Neural progenitor cell (in vitro differentiated cells): ENCODE measurements at regions not wholly inside any gene's neighbourhood (a gene's known extent, or its start where the extent isn't known, plus 50 kb on each side); places are given as distances from the start of the nearest gene placed in this dataset.

ENCODE experiments used
- EZH2 ChIP-seq: fragments of 200-600 bp; sonication (generic); IDR thresholded peaks from 2 replicates; pipeline ENCODE4 v1.6.1; 2017; ENCODE audit warnings: antibody characterized with exemption, mild to moderate bottlenecking, moderate library complexity
- EZH2phosphoT487 ChIP-seq: fragments of 200-600 bp; sonication (generic); IDR thresholded peaks from 2 replicates; pipeline ENCODE4 v1.6.1; 2017; ENCODE audit warnings: antibody characterized with exemption
- TF ChIP-seq, protein P1 (sequence below): fragments of 200-600 bp; sonication (generic); IDR thresholded peaks from 2 replicates; pipeline ENCODE4 v1.5.1; 2017; ENCODE audit warnings: antibody characterized with exemption, mild to moderate bottlenecking

DNA sequence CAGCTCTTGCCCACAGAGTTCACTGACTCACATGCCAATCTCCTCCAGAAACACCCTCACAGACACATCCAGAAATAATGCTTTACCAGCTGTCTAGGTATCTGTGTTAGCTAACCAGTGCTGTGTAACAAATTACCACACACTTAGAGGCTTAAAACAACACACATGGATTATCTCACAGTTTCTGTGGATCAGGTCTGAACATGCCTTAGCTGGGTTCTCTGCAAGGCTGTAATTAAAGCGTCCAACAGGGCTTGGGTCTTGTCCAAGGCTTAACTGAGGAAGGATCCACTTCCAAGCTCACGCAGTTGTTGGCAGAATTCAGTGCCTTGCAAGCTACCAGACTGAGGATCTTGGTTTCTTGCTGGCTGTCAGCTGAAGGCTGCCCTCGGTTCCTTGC, 92.5 kb upstream of the RGS4 start:
- TF ChIP-seq, protein P1, sequence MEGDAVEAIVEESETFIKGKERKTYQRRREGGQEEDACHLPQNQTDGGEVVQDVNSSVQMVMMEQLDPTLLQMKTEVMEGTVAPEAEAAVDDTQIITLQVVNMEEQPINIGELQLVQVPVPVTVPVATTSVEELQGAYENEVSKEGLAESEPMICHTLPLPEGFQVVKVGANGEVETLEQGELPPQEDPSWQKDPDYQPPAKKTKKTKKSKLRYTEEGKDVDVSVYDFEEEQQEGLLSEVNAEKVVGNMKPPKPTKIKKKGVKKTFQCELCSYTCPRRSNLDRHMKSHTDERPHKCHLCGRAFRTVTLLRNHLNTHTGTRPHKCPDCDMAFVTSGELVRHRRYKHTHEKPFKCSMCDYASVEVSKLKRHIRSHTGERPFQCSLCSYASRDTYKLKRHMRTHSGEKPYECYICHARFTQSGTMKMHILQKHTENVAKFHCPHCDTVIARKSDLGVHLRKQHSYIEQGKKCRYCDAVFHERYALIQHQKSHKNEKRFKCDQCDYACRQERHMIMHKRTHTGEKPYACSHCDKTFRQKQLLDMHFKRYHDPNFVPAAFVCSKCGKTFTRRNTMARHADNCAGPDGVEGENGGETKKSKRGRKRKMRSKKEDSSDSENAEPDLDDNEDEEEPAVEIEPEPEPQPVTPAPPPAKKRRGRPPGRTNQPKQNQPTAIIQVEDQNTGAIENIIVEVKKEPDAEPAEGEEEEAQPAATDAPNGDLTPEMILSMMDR: no peak
- TF ChIP-seq EZH2phosphoT487 (no peak), EZH2 (no peak)
